ENCODE measurements at regions not wholly inside any gene's neighbourhood (a gene's known extent, or its start where the extent isn't known, plus 50 kb on each side); places are given as distances from the start of the nearest gene placed in this dataset.
A peak's percentile ranks its signal among the peaks of the same experiment; 100 is the strongest.
"Not testable (repeated sequence)": the region's sequence is repeated elsewhere in the genome, so short reads cannot be mapped to it uniquely, and the experiment has no call there.

DNA sequence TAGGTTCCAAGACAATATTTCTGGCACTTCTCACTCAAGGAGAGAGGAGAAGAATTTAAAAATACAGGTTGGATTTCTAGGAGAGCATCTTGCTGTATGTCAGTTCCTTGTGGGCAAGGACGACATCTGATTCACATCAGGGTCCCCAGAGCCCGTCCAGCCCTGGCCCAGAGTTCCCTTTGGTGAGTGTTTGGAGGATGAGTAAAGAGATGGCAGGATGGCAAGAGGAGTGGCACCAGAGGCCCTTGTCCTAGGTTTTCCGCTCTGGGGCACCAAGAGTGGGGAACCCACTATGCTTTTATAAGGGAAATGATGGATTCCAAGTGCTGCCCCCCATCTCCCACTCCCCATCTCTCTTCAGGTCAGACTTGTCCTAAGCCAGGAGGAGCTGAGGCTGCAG, 181.8 kb downstream of the TBC1D2B start:
- Histone ChIP-seq H3K9me3 (no peaks in the 10 kb centered on the region), H3K4me1 (peaks cover 0 to 23% (median 0%) of the 10 kb centered on the region in 12 donors), H3K27me3 (no peaks in the 10 kb centered on the region), H3K36me3 (no peaks in the 10 kb centered on the region), H3K4me3 (peak overlapping the region in 4 of 12 donors; percentile 13 to 31 (median 26)), H3K27ac (peak overlapping the region in 1 of 12 donors; percentile 34)
- DNase-seq: peak in 1 of 5 donors; percentile 18
- 75 to 92% (median 83%) methylated on average over 3 of the region's 3 CpGs for WGBS, 4 donors
- TF ChIP-seq, protein P1, sequence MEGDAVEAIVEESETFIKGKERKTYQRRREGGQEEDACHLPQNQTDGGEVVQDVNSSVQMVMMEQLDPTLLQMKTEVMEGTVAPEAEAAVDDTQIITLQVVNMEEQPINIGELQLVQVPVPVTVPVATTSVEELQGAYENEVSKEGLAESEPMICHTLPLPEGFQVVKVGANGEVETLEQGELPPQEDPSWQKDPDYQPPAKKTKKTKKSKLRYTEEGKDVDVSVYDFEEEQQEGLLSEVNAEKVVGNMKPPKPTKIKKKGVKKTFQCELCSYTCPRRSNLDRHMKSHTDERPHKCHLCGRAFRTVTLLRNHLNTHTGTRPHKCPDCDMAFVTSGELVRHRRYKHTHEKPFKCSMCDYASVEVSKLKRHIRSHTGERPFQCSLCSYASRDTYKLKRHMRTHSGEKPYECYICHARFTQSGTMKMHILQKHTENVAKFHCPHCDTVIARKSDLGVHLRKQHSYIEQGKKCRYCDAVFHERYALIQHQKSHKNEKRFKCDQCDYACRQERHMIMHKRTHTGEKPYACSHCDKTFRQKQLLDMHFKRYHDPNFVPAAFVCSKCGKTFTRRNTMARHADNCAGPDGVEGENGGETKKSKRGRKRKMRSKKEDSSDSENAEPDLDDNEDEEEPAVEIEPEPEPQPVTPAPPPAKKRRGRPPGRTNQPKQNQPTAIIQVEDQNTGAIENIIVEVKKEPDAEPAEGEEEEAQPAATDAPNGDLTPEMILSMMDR (IDR thresholded peaks at IDR 0.05): no peak
- no peak for TF ChIP-seq POLR2A (IDR thresholded peaks at IDR 0.05)
- ATAC-seq: no peak
- intact Hi-C loops (cut with DNase I): no loop called here

DNA sequence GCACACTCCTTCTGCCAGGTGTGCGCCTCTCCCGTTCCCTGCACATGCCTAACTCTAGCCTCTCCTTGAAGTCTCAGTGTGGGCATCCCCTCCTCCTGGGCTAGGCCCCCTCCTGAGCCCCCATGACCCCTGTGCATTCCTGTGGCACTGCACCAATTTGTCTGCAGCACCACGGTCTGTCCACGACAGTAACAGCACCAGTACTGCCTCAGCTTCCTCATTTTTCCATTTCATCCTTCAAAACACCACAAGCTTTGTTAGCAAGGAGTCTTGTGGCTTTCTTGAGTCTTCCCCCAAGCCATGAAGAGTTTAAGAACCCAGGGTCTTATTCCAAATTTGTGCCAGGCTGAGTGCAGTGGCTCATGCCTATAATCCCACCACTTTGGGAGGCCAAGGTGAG, 182.4 kb downstream of the TBC1D2B start:
- Histone ChIP-seq H3K4me3 (peak overlapping the region in 4 of 12 donors; percentile 13 to 41 (median 30)), H3K4me1 (peaks cover 0 to 26% (median 0%) of the 10 kb centered on the region in 12 donors), H3K27ac (peak overlapping the region in 1 of 12 donors; percentile 29)
- WGBS, 4 donors: 67 to 74% (median 71%) methylated on average over 4 of the region's 4 CpGs
- H3K9me3 ChIP-seq; ATAC-seq; H3K27me3 ChIP-seq; H3K36me3 ChIP-seq; intact Hi-C loops (cut with DNase I): not testable (repeated sequence)
- DNase-seq: peak in 2 of 5 donors; percentile 5 to 8

DNA sequence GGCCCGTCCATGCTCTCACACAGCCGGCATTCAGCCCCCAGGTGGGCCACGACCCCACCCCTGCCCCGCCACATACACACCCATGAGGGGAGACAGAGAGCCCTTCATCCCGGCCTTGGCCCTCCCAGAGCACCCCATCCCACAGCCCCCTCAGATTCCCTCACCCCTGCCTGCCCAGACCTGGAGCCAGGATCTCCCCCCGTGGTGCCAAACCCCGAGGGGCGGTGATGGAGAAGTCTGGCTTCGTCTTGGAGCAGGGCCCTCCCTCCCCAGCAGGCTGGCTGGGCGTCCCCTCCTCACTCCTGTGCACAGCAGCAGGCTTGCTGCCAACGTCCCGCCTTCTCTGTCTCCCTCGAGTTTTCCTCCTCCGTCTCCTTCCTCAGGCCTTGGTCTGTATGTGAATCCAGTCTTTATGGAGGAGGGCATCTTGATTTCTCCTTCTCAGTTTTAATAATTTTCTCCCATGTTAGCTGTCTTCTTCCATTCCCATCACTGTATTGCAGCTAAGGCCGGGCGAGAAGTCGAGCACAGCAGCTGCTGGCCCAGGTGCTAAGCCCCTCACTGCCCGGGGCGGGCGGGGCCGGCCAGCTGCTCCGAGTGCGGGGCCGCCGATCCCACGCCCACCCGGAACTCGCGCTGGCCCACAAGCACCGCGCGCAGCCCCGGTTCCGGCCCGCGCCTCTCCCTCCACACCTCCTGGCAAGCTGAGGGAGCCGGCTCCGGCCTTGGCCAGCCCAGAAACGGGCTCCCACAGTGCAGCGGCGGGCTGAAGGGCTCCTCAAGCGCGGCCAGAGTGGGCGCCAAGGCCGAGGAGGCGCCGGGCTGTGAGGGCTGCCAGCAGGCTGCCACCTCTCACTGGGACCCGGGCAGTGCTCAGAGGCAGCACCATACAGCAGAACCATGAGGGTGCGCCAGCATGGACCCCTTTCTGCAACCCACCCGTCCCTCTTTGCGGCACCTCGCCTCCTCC, 183.6 kb downstream of the TBC1D2B start:
- Histone ChIP-seq H3K4me1 (peaks cover 0 to 31% (median 0%) of the 10 kb centered on the region in 12 donors), H3K27ac (peak overlapping the region in 7 of 12 donors; percentile 13 to 66 (median 46)), H3K4me3 (peak overlapping the region in 7 of 12 donors; percentile 19 to 45 (median 34))
- peak in 4 of 5 donors; percentile 49 to 71 (median 58) for DNase-seq
- H3K36me3 ChIP-seq; H3K27me3 ChIP-seq; ATAC-seq; intact Hi-C loops (cut with DNase I); H3K9me3 ChIP-seq: not testable (repeated sequence)
- WGBS, 4 donors: 58 to 74% (median 70%) methylated on average over 33 to 52 of the region's 52 CpGs

DNA sequence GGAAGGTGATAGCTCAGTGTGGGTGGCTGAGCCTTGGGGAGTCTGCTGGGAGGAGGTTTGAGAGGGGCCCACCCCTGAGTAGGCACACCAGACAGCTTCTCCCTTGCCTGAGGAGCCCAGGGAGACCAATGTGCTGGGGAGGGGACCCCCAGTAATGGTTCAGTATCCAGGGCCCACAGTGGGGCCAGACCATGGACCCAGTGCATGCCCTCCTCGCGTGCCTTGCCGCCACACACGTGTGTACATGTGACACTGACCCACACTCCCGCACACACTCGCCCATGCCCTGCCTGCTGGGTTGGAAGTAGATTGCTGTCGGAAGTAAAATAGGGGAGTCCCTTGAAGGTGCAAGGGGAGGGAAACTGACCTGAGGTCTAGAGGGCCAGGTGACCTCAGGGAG, 184.3 kb downstream of the TBC1D2B start:
- Histone ChIP-seq H3K27ac (peak overlapping the region in 5 of 12 donors; percentile 2 to 66 (median 46)), H3K4me1 (peaks cover 0 to 32% (median 0%) of the 10 kb centered on the region in 12 donors)
- H3K36me3 ChIP-seq; H3K9me3 ChIP-seq; H3K27me3 ChIP-seq; H3K4me3 ChIP-seq; intact Hi-C loops (cut with DNase I); ATAC-seq: not testable (repeated sequence)
- 93 to 98% (median 97%) methylated on average over 7 of the region's 7 CpGs for WGBS, 4 donors
- peak in 3 of 5 donors; percentile 10 to 44 (median 19) for DNase-seq

DNA sequence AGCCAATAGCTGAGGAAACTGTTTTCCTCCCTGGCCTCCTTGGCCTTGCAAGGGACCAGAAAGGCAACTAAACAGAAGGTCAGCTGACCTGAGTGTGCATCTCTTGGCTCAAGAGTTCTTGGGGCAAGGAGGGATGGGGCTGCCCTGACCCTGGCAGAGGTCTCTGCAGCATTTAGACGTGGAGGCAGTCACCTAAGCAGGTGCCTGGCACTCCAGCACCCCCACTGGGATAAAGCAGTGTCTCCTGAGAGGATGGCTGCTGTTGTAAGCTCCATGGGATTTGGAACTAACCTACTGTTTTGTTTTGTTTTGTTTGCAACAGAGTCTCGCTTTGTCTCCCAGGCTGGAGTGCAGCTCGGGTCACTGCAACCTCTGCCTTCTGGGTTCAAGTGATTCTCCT, 185.2 kb downstream of the TBC1D2B start:
- intact Hi-C loops (cut with DNase I): no loop called here
- 72 to 85% (median 81%) methylated on average over 3 of the region's 3 CpGs for WGBS, 4 donors
- H3K27ac ChIP-seq: peak overlapping the region in 2 of 12 donors; percentile 13 to 24

DNA sequence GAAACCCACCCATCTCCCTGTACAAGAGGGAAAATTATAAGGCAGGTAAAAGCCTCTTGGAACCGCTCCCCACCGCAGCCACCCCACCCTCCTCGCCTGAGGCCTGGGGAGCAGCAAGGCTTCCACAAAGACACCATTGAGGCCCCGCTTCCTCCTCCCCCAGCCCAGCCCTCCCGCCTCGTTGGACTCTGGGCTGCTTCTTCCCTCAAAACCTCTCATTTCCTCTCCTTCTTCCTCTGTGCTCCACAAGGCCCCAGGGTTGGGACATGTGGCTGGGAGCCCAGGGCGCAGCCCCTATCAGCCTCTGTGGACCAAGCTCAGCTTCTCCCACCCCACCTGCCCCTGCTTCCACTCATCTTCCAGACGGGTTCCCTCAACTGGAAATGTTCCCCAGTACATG, 185.6 kb downstream of the TBC1D2B start:
- H3K27me3 ChIP-seq; ATAC-seq; H3K4me3 ChIP-seq; H3K9me3 ChIP-seq; H3K36me3 ChIP-seq; intact Hi-C loops (cut with DNase I): not testable (repeated sequence)
- H3K27ac ChIP-seq: peak overlapping the region in 6 of 12 donors; percentile 29 to 70 (median 60)
- H3K4me1 ChIP-seq: peaks cover 0 to 37% (median 2%) of the 10 kb centered on the region in 12 donors
- 66 to 68% (median 66%) methylated on average over 7 to 8 of the region's 8 CpGs for WGBS, 4 donors
- peak in 3 of 5 donors; percentile 38 to 65 (median 45) for DNase-seq

More for the DNA sequence above, 185.2 kb downstream of the TBC1D2B start:
- Histone ChIP-seq H3K9me3 (no peaks in the 10 kb centered on the region), H3K4me1 (peaks cover 0 to 33% (median under 1%) of the 10 kb centered on the region in 12 donors), H3K36me3 (no peaks in the 10 kb centered on the region), H3K4me3 (no peak overlapping the region), H3K27me3 (no peaks in the 10 kb centered on the region)
- TF ChIP-seq, protein P1 (IDR thresholded peaks at IDR 0.05): no peak
- no peak for TF ChIP-seq POLR2A (IDR thresholded peaks at IDR 0.05)
- peak in 3 of 5 donors; percentile 11 to 27 (median 22) for DNase-seq
- ATAC-seq: no peak

DNA sequence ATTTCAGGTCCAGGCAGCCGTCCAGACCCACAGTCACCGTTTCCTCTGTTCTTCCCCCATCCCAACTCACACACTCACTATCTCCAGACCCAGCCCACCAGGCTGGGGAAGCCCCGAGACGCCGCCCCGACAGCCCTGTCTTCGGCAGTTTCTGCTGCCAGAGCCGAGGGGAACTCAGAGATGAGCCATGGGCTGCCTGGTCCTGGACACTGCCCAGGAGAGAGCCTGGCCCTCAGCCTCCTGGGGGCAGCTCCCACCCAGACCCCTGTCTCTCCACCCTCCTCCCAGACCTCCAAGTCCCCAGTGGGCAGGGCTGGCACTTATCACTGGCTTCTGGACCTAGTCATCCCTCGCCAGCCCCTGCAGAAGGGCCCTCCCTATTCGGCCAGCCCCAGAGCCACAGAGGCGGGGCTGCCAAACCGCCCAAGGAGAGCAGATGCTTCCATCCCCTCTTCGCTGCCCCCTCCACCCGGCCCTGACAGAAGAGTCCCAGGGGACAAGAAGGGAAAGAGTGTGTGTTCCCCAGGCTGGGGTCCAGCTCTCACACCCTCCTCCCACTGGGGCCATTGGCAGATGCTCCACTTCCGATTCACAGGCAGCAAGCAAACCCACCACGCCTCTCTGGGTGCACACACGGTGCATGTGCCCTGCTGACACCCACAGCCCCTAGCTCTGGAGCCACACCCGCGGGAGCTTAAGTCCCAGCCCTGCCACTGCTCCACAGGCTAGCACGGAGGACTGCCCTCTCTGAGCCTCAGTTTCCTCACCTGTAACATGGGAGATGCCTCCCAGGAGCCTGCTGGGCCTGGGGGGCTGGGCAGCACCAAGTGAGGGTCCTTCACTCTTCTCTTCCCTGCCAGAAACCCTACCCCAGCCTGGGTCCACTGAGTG, 186.4 kb downstream of the TBC1D2B start:
- H3K9me3 ChIP-seq; intact Hi-C loops (cut with DNase I); H3K4me3 ChIP-seq; H3K27me3 ChIP-seq; H3K36me3 ChIP-seq: not testable (repeated sequence)
- peak in 1 of 4 donors; percentile 3 for ATAC-seq
- DNase-seq: peak; percentile 34 to 75 (median 64)
- 25 to 62% (median 48%) methylated on average over 3 to 19 of the region's 20 CpGs for WGBS, 4 donors
- H3K4me1 ChIP-seq: peaks cover 0 to 42% (median 2%) of the 10 kb centered on the region in 12 donors
- H3K27ac ChIP-seq: peak overlapping the region in 6 of 12 donors; percentile 29 to 70 (median 64)

Data from heart left ventricle (tissue), 16 donors.